ENCODE measurements at regions not wholly inside any gene's neighbourhood (a gene's known extent, or its start where the extent isn't known, plus 50 kb on each side); places are given as distances from the start of the nearest gene placed in this dataset.

DNA sequence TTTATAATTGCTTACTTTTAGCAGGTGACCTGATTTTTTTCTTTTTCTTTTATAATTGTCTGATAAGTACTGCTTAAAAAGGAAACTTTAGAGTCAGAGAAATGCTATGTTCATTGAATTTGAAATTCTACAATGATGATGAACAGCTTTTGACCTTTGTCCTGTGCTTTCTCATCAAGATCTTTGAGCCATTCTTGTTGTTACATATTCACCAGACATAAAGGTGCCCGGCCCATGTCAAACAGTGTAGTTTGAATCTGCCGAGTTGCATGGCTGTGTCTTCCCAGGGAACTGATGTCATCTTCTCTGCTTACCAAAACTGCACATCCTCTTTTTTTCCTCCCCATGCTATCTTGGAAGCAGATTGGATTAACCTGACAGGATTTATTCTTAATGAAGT lies 163.6 kb downstream of the LRRC70 start:
- no peaks in the 10 kb centered on the region for H3K4me1 Mint-ChIP-seq
- POLR2A ChIA-PET: no interaction called here
- H3K36me3 Mint-ChIP-seq: no peaks in the 10 kb centered on the region
- no peak overlapping the region for H3K4me3 Mint-ChIP-seq
- H3K27ac Mint-ChIP-seq: no peak overlapping the region
- H3K9me3 Mint-ChIP-seq: peaks cover 5% of the 10 kb centered on the region
- no peak for ATAC-seq
- H3K27me3 Mint-ChIP-seq (ENCODE audit: low read depth): no peaks in the 10 kb centered on the region
- no peak for DNase-seq (ENCODE audit: low spot score)
- TF ChIP-seq ZBTB43 (CRISPR knock-in tag; IDR thresholded peaks at IDR 0.05): no peak
- TF ChIP-seq, protein P1, sequence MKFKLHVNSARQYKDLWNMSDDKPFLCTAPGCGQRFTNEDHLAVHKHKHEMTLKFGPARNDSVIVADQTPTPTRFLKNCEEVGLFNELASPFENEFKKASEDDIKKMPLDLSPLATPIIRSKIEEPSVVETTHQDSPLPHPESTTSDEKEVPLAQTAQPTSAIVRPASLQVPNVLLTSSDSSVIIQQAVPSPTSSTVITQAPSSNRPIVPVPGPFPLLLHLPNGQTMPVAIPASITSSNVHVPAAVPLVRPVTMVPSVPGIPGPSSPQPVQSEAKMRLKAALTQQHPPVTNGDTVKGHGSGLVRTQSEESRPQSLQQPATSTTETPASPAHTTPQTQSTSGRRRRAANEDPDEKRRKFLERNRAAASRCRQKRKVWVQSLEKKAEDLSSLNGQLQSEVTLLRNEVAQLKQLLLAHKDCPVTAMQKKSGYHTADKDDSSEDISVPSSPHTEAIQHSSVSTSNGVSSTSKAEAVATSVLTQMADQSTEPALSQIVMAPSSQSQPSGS (CRISPR knock-in tag; IDR thresholded peaks at IDR 0.05; ENCODE audit: borderline replicate concordance, low read depth): no peak
- TF ChIP-seq ZNF121 (CRISPR knock-in tag; IDR thresholded peaks at IDR 0.05): no peak
- no peak for TF ChIP-seq TEAD4 (CRISPR knock-in tag; IDR thresholded peaks at IDR 0.05)
- no peak for TF ChIP-seq ATF6 (CRISPR knock-in tag; IDR thresholded peaks at IDR 0.05)
- no peak for TF ChIP-seq ZNF232 (CRISPR knock-in tag; IDR thresholded peaks at IDR 0.05)
- no peak for TF ChIP-seq ZNF281 (CRISPR knock-in tag; IDR thresholded peaks at IDR 0.05)
- no peak for TF ChIP-seq JUN (CRISPR knock-in tag; IDR thresholded peaks at IDR 0.05)
- no peak for TF ChIP-seq NFATC4 (CRISPR knock-in tag; IDR thresholded peaks at IDR 0.05)
- TF ChIP-seq TP53 (CRISPR knock-in tag; IDR thresholded peaks at IDR 0.05): no peak
- no peak for TF ChIP-seq TEAD1 (CRISPR knock-in tag; IDR thresholded peaks at IDR 0.05)
- TF ChIP-seq SOX15 (CRISPR knock-in tag; IDR thresholded peaks at IDR 0.05): no peak
- no peak for TF ChIP-seq MYBL2 (CRISPR knock-in tag; IDR thresholded peaks at IDR 0.05)
- TF ChIP-seq HMGXB4 (CRISPR knock-in tag; IDR thresholded peaks at IDR 0.05): no peak
- TF ChIP-seq USF2 (CRISPR knock-in tag; IDR thresholded peaks at IDR 0.05): no peak
- TF ChIP-seq NR1H2 (CRISPR knock-in tag; IDR thresholded peaks at IDR 0.05): no peak
- TF ChIP-seq ZNF396 (CRISPR knock-in tag; IDR thresholded peaks at IDR 0.05; ENCODE audit: borderline replicate concordance): no peak
- TF ChIP-seq, protein P2, sequence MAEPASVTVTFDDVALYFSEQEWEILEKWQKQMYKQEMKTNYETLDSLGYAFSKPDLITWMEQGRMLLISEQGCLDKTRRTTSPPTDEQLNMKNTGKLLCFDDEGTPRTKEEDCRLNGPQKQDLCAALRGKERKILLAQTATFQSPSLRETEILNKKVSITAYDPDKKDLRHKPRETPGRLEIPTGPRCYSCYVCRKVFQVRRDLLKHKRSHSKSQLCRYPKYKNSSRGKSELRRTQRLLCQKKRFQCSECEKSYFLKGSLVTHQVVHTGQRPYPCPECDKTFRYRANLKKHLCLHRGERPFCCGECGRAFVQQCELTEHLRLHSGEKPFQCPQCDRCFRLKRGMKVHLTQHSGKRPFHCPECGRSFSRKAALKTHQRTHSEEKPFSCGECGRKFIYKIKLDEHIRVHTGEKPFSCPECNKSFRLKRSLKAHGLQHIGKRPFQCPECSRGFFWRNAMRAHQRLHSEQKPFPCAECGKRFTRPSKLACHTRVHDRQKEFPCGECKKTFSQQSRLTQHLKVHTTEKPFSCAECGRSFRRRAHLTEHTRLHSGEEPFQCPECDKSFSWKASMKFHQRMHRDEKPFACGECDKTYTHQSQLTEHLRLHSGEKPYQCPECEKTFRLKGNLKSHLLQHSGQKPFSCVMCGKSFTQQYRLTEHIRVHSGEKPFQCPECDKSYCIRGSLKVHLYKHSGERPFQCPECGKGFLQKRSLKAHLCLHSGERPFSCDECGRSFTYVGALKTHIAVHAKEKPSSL (CRISPR knock-in tag; conservative IDR thresholded peaks at IDR 0.05): no peak
- CTCF ChIA-PET: no interaction called here
